Keratinocyte (primary cell): ENCODE measurements at regions not wholly inside any gene's neighbourhood (a gene's known extent, or its start where the extent isn't known, plus 50 kb on each side); places are given as distances from the start of the nearest gene placed in this dataset.

Experiments
- EZH2 ChIP-seq: IDR thresholded peaks from one replicate; pipeline ENCODE4 v1.6.1; 2012; ENCODE audit warnings: inconsistent platforms, mild to moderate bottlenecking, low read length, moderate library complexity
- TF ChIP-seq, protein P1 (sequence below), 3 experiments: IDR thresholded peaks in 1 of 3; conservative IDR thresholded peaks in 1 of 3; optimal IDR thresholded peaks in 1 of 3; 2 replicates in 2 of 3; 3 replicates in 1 of 3; pipeline versions ENCODE3 to v1.5.1; 2011; ENCODE audit warnings: low read length in 3 of 3, mild to moderate bottlenecking in 3 of 3, moderate library complexity in 2 of 3, control low read depth in 1 of 3, inconsistent platforms in 1 of 3; ENCODE audit not compliant: insufficient read depth in 2 of 3; ENCODE audit errors: extremely low read depth in 1 of 3

DNA sequence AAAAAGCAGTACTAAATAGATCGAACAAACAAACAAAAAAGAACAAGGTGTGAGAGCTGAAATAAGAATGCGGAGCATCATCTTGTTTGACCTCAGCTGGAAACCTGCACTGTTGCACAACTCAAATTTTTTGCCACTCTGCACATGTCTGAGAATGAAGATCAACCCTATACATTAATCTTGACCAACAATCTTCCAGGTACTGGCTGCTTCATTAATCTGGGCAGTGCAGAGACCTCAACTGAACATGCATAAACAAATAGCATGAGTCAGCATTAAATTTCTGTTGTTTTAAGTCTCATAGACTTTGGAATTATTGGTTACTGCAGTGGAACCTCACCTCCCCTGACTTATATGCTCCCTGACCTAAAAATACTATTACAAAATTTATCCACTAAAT lies 114.6 kb upstream of the FTMT start:
- TF ChIP-seq, protein P1, sequence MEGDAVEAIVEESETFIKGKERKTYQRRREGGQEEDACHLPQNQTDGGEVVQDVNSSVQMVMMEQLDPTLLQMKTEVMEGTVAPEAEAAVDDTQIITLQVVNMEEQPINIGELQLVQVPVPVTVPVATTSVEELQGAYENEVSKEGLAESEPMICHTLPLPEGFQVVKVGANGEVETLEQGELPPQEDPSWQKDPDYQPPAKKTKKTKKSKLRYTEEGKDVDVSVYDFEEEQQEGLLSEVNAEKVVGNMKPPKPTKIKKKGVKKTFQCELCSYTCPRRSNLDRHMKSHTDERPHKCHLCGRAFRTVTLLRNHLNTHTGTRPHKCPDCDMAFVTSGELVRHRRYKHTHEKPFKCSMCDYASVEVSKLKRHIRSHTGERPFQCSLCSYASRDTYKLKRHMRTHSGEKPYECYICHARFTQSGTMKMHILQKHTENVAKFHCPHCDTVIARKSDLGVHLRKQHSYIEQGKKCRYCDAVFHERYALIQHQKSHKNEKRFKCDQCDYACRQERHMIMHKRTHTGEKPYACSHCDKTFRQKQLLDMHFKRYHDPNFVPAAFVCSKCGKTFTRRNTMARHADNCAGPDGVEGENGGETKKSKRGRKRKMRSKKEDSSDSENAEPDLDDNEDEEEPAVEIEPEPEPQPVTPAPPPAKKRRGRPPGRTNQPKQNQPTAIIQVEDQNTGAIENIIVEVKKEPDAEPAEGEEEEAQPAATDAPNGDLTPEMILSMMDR (optimal IDR thresholded peaks at IDR 0.05 in 1 of 3, IDR thresholded peaks at IDR 0.05 in 1 of 3, conservative IDR thresholded peaks at IDR 0.05 in 1 of 3; ENCODE audit: extremely low read depth in 1 of 3, insufficient read depth in 2 of 3, low read length in 3 of 3) = no peak
- TF ChIP-seq EZH2 = no peak
